ENCODE measurements at regions not wholly inside any gene's neighbourhood (a gene's known extent, or its start where the extent isn't known, plus 50 kb on each side); places are given as distances from the start of the nearest gene placed in this dataset.

DNA sequence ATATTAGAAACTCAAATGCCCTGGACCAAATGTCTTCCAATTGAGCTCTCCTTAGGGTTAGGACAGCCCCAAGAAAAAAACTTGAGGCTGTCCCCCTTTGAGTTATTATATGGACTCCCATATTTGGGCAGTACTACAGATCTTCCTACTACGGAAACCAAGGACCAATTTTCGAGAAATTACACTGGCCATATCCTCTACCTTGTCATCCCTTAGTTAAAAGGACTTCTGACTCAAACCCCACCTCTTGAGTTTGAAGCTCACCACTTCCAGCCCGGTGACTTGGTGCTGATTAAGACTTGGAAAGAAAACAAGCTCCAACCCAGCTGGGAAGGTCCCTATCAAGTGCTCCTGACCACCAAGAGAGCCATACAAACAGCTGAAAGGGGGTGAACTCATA is 497.0 kb upstream of the GRAMD2B start:
- DNase-seq: no peak
- TF ChIP-seq, protein P1, sequence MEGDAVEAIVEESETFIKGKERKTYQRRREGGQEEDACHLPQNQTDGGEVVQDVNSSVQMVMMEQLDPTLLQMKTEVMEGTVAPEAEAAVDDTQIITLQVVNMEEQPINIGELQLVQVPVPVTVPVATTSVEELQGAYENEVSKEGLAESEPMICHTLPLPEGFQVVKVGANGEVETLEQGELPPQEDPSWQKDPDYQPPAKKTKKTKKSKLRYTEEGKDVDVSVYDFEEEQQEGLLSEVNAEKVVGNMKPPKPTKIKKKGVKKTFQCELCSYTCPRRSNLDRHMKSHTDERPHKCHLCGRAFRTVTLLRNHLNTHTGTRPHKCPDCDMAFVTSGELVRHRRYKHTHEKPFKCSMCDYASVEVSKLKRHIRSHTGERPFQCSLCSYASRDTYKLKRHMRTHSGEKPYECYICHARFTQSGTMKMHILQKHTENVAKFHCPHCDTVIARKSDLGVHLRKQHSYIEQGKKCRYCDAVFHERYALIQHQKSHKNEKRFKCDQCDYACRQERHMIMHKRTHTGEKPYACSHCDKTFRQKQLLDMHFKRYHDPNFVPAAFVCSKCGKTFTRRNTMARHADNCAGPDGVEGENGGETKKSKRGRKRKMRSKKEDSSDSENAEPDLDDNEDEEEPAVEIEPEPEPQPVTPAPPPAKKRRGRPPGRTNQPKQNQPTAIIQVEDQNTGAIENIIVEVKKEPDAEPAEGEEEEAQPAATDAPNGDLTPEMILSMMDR (IDR thresholded peaks at IDR 0.05): no peak
- no peak for TF ChIP-seq POLR2A (IDR thresholded peaks at IDR 0.05)
- Histone ChIP-seq H3K9me3 (no peaks in the 10 kb centered on the region), H3K4me3 (replicated peaks in 1 of 3) (no peak overlapping the region), H3K36me3 (no peaks in the 10 kb centered on the region), H3K4me1 (no peaks in the 10 kb centered on the region), H3K27me3 (no peaks in the 10 kb centered on the region), H3K27ac (no peak overlapping the region)
- WGBS, 2 donors: 79 to 83% methylated on average over 3 of the region's 3 CpGs
- intact Hi-C loops (cut with DNase I): no loop called here

DNA sequence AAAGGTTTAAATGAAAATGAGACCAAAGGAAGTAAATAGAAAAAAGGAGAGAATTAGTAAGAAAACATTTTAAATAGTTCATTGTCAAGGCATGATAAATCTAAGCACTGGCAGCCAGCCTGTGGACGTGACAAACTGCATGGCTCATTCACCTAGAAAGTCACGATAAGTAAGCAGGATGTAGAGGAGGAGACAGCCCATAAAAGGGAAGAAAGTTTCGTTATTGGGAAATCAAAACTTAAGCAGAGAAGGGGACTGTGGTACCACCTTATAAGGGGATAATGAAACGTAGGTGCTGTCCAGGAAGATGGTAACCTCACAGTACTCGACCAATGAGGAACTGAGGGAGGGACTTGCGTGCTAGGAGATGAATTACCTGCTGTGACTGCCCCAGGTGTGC is 494.5 kb upstream of the GRAMD2B start:
- WGBS, 2 donors: 83 to 89% methylated on average over 6 of the region's 6 CpGs
- no peaks in the 10 kb centered on the region for H3K4me1 ChIP-seq
- no peaks in the 10 kb centered on the region for H3K36me3 ChIP-seq
- no peak for TF ChIP-seq POLR2A (IDR thresholded peaks at IDR 0.05)
- no peak overlapping the region for H3K4me3 ChIP-seq (replicated peaks in 1 of 3)
- no peak for DNase-seq
- no peaks in the 10 kb centered on the region for H3K9me3 ChIP-seq
- intact Hi-C loops (cut with DNase I): no loop called here
- no peaks in the 10 kb centered on the region for H3K27me3 ChIP-seq
- H3K27ac ChIP-seq: no peak overlapping the region

DNA sequence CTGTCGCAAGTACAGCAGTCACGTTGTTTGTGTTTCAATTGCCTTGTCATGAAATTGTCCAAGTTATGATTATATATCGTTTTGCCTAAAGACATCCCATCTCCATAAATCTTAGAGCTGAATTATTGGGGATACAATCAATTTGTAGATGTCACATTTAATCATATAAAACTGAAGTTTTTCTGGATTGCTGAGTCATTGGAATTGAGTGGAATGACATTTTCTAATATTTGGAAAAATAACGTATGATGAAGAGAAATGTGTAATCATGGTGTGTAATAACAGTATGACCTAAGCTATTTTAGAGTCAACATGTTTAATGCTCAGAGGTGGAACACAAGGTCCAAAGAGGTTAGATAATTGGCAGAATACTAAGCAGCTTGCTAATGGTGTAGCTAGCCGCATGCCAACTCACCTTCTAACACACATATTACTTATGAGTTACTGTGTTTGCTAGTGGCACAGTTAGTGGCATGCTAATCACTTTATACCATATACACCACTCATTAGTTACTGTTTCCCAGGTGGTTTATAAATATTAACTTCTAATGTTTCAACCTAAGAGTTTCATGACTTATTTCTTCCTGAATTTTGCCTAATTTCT is 473.1 kb upstream of the GRAMD2B start:
- WGBS, 2 donors: 92 to 94% methylated on average over 5 of the region's 5 CpGs
- DNase-seq: no peak
- Histone ChIP-seq H3K4me1 (no peaks in the 10 kb centered on the region), H3K27ac (no peak overlapping the region), H3K9me3 (no peaks in the 10 kb centered on the region), H3K4me3 (replicated peaks in 1 of 3) (no peak overlapping the region), H3K27me3 (no peaks in the 10 kb centered on the region), H3K36me3 (no peaks in the 10 kb centered on the region)
- intact Hi-C loops (cut with DNase I): no loop called here
- TF ChIP-seq POLR2A (IDR thresholded peaks at IDR 0.05): no peak
- TF ChIP-seq, protein P1 (IDR thresholded peaks at IDR 0.05): no peak

DNA sequence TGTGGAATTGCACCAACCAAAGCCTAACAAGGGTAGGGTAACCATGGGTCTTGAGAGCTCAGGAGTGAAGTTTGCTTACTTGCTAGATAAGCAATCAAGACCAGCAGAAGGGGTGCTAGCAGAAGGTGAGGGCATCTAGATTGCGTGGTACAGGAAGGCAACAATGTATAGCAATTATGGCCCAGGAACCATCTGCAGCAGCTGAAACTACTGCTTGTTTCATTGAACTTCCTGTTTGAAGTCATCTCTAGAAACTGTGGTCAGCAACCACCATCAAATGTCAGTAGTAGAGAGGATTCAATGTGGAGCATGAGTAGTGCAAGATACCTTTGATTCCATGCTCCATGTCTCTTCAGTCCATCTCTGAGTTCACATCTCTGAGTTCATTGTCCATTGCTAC is 462.1 kb upstream of the GRAMD2B start:
- no peak for DNase-seq
- intact Hi-C loops (cut with DNase I): no loop called here
- Histone ChIP-seq H3K4me1 (no peaks in the 10 kb centered on the region), H3K27ac (no peak overlapping the region), H3K27me3 (no peaks in the 10 kb centered on the region), H3K36me3 (no peaks in the 10 kb centered on the region), H3K4me3 (replicated peaks in 1 of 3) (no peak overlapping the region), H3K9me3 (no peaks in the 10 kb centered on the region)
- TF ChIP-seq POLR2A (IDR thresholded peaks at IDR 0.05): no peak
- TF ChIP-seq, protein P1 (IDR thresholded peaks at IDR 0.05): no peak
- 82 to 95% methylated on average over 1 of the region's 1 CpG for WGBS, 2 donors

DNA sequence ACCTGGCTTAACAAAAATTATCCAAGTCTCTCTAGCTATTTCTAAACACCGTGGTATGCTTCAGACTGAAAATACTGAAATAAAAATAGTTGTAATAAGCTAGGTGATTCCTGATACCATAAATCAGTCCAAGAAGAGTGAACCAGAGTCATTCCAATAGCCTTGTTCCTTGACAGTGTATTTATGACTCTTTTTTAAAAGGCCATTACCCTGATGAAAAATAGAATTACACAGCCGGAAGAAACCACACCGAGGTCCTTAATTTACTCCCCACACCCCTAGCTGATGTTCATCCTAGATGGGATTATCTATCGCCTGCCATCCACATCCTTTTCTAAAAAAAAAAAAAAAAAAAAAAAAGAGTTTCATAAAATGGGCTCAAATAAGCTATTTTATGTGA is 457.6 kb upstream of the GRAMD2B start:
- H3K9me3 ChIP-seq: no peaks in the 10 kb centered on the region
- no peak overlapping the region for H3K27ac ChIP-seq
- DNase-seq: no peak
- intact Hi-C loops (cut with DNase I): no loop called here
- H3K4me1 ChIP-seq: no peaks in the 10 kb centered on the region
- 93 to 94% methylated on average over 4 of the region's 4 CpGs for WGBS, 2 donors
- H3K4me3 ChIP-seq (replicated peaks in 1 of 3): no peak overlapping the region
- H3K27me3 ChIP-seq: no peaks in the 10 kb centered on the region
- H3K36me3 ChIP-seq: no peaks in the 10 kb centered on the region
- TF ChIP-seq, protein P1 (IDR thresholded peaks at IDR 0.05): no peak
- TF ChIP-seq POLR2A (IDR thresholded peaks at IDR 0.05): no peak

DNA sequence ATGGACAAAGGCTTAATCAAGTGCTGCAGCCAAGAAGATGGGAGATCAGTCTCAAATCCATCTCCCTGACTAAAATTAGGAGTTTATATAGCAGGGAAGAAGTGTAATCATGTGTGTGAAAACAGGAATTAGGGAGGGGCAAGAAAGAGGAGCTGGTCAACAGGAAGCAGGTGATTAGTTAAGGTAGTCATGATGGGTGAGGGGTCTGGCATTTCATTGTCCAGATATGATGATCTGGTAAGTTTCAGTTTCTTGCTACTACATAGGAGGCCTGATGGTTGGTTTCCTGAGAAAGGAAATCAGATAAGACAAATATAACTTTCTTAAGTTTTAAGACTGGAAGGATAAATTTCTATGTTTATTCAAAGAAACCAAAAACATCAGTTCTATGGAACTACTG is 455.6 kb upstream of the GRAMD2B start:
- TF ChIP-seq POLR2A (IDR thresholded peaks at IDR 0.05): no peak
- TF ChIP-seq, protein P1 (IDR thresholded peaks at IDR 0.05): no peak
- H3K4me1 ChIP-seq: peaks cover 3 to 4% of the 10 kb centered on the region in 2 donors
- no peak overlapping the region for H3K27ac ChIP-seq
- no peak for DNase-seq
- intact Hi-C loops (cut with DNase I): no loop called here
- no peak overlapping the region for H3K4me3 ChIP-seq (replicated peaks in 1 of 3)
- no peaks in the 10 kb centered on the region for H3K27me3 ChIP-seq
- no peaks in the 10 kb centered on the region for H3K36me3 ChIP-seq
- H3K9me3 ChIP-seq: no peaks in the 10 kb centered on the region
